ENCODE measurements at regions not wholly inside any gene's neighbourhood (a gene's known extent, or its start where the extent isn't known, plus 50 kb on each side); places are given as distances from the start of the nearest gene placed in this dataset.

DNA sequence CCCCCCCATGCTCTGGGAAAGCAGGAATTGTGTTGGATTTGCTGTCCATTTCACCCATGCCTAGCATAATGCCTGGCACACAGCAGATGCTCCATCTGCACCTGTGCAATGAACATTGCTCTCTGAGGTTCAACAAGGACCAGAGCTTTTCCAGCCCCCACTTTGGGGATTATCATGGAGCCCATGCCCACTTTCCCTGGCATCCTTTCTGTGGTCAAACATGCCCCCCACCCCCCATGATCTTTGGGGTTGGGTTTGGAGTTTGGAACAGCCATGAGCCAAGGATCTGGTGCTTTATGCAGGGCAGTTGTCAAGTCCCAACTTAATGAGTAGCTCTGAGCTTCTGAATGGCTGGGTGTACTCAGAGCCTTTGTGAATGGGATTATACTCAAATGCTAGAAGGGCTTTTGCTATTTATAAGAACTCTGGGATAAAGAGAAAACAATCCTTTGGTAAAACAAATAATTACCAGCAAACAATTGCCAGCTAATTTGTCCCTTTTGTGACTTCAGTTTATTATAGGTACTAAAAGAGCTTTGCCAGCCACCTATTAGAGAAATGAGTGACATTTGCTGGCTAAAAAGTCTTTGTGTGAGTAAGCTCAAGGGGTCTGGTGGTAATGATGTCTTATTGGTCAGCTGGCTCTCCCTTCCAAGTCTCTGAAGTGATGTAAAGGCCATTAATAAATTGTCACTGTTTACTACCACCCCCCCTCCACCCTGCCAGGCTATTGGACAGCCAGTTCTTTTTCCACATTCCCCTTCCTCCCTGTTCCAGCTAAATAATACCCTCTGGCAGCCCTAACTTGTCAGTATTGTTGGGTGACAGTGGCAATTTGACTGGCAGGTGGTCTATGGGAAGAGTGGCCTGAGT, 182.3 kb downstream of the MACROH2A1 start:
- no peaks in the 10 kb centered on the region for H3K9me3 ChIP-seq (ENCODE audit: control insufficient read depth, low read depth, low read length)
- H3K36me3 ChIP-seq (ENCODE audit: control insufficient read depth in 2 of 2, extremely low read depth in 1 of 2, insufficient read depth in 2 of 2, low read length in 2 of 2) = no peaks in the 10 kb centered on the region
- no peaks in the 10 kb centered on the region for H3K79me2 ChIP-seq (ENCODE audit: control insufficient read depth, insufficient read depth, low read length)
- H4K20me1 ChIP-seq (ENCODE audit: control insufficient read depth, extremely low read depth, insufficient read depth, low read length) = no peaks in the 10 kb centered on the region
- H3K9me1 ChIP-seq (ENCODE audit: control insufficient read depth, extremely low read depth, insufficient read depth, low read length) = no peaks in the 10 kb centered on the region
- no peak overlapping the region for H3K4me2 ChIP-seq (ENCODE audit: control insufficient read depth, extremely low read depth, insufficient read depth, low read depth, low read length)
- DNase-seq (ENCODE audit: low read depth, low spot score) (no peak), FAIRE-seq (no peak)
- no peak for TF ChIP-seq EZH2 (IDR thresholded peaks at IDR 0.05; ENCODE audit: low read length)
- TF ChIP-seq CTCF (optimal IDR thresholded peaks at IDR 0.05 in 1 of 3, IDR thresholded peaks at IDR 0.05 in 1 of 3, conservative IDR thresholded peaks at IDR 0.05 in 1 of 3; ENCODE audit: extremely low read depth in 1 of 3, insufficient read depth in 2 of 3, low read length in 3 of 3) = no peak
- no peak overlapping the region for H3K27ac ChIP-seq (ENCODE audit: control insufficient read depth, insufficient read depth, low read length)
- dilution Hi-C loops (cut with MboI; ENCODE audit: extremely low pct_ligation_motif_present, low sequenced_read_pairs) = no loop called here
- H3K4me3 ChIP-seq (ENCODE audit: control insufficient read depth in 2 of 3, extremely low read depth in 1 of 3, insufficient read depth in 2 of 3, low read depth in 1 of 3, low read length in 3 of 3) = no peak overlapping the region
- no peaks in the 10 kb centered on the region for H3K4me1 ChIP-seq (ENCODE audit: control insufficient read depth, extremely low read depth, insufficient read depth, low read length)
- no peak overlapping the region for H2AFZ ChIP-seq (ENCODE audit: control insufficient read depth, low read length)
- H3K9ac ChIP-seq (ENCODE audit: control insufficient read depth, extremely low read depth, insufficient read depth, low read length) = no peak overlapping the region
- peaks cover 12% of the 10 kb centered on the region for H3K27me3 ChIP-seq (ENCODE audit: control insufficient read depth, extremely low read depth, insufficient read depth, low read length)

- no peak for DNase-seq (ENCODE audit: low read depth, low spot score)
- no peak overlapping the region for H3K4me2 ChIP-seq (ENCODE audit: control insufficient read depth, extremely low read depth, insufficient read depth, low read depth, low read length)
- H4K20me1 ChIP-seq (ENCODE audit: control insufficient read depth, extremely low read depth, insufficient read depth, low read length) = no peaks in the 10 kb centered on the region
- H3K27me3 ChIP-seq (ENCODE audit: control insufficient read depth, extremely low read depth, insufficient read depth, low read length) = peaks cover 12% of the 10 kb centered on the region
- no peaks in the 10 kb centered on the region for H3K4me1 ChIP-seq (ENCODE audit: control insufficient read depth, extremely low read depth, insufficient read depth, low read length)
- H3K9ac ChIP-seq (ENCODE audit: control insufficient read depth, extremely low read depth, insufficient read depth, low read length) = no peak overlapping the region
- no peaks in the 10 kb centered on the region for H3K79me2 ChIP-seq (ENCODE audit: control insufficient read depth, insufficient read depth, low read length)
- dilution Hi-C loops (cut with MboI; ENCODE audit: extremely low pct_ligation_motif_present, low sequenced_read_pairs) = no loop called here
- no peak overlapping the region for H3K4me3 ChIP-seq (ENCODE audit: control insufficient read depth in 2 of 3, extremely low read depth in 1 of 3, insufficient read depth in 2 of 3, low read depth in 1 of 3, low read length in 3 of 3)
- H3K36me3 ChIP-seq (ENCODE audit: control insufficient read depth in 2 of 2, extremely low read depth in 1 of 2, insufficient read depth in 2 of 2, low read length in 2 of 2) = no peaks in the 10 kb centered on the region
- H3K9me1 ChIP-seq (ENCODE audit: control insufficient read depth, extremely low read depth, insufficient read depth, low read length) = no peaks in the 10 kb centered on the region
- FAIRE-seq = no peak
- H3K27ac ChIP-seq (ENCODE audit: control insufficient read depth, insufficient read depth, low read length) = no peak overlapping the region
- H3K9me3 ChIP-seq (ENCODE audit: control insufficient read depth, low read depth, low read length) = no peaks in the 10 kb centered on the region
- no peak for TF ChIP-seq CTCF (optimal IDR thresholded peaks at IDR 0.05 in 1 of 3, IDR thresholded peaks at IDR 0.05 in 1 of 3, conservative IDR thresholded peaks at IDR 0.05 in 1 of 3; ENCODE audit: extremely low read depth in 1 of 3, insufficient read depth in 2 of 3, low read length in 3 of 3)
- TF ChIP-seq EZH2 (IDR thresholded peaks at IDR 0.05; ENCODE audit: low read length) = no peak
- H2AFZ ChIP-seq (ENCODE audit: control insufficient read depth, low read length) = no peak overlapping the region
Observed at GRCh38 chr5:135215617-135216470, 181.8 kb upstream of the PITX1 start.
